BLaER1 treated with 17β-estradiol and CSF1 and Interleukin-3, amounts not matched to agents 10 nM and 100 nM (cell line): ENCODE measurements at regions not wholly inside any gene's neighbourhood (a gene's known extent, or its start where the extent isn't known, plus 50 kb on each side); places are given as distances from the start of the nearest gene placed in this dataset.
A peak's percentile ranks its signal among the peaks of the same experiment; 100 is the strongest.
"Not testable (repeated sequence)": the region's sequence is repeated elsewhere in the genome, so short reads cannot be mapped to it uniquely, and the experiment has no call there.

ENCODE experiments used
- H3K27ac ChIP-seq, 11 experiments: shearing (Covaris generic); formaldehyde crosslinking; 2 replicates each; pipeline ENCODE4 v1.8.1; 2022
- H3K27me3 ChIP-seq, 11 experiments: shearing (Covaris generic); formaldehyde crosslinking; 2 replicates each; pipeline ENCODE4 v1.8.1; 2022
- H3K36me3 ChIP-seq, 11 experiments: shearing (Covaris generic); formaldehyde crosslinking; 2 replicates each; pipeline ENCODE4 v1.8.1; 2022
- H3K4me1 ChIP-seq, 10 experiments: shearing (Covaris generic); formaldehyde crosslinking; 2 replicates each; pipeline ENCODE4 v1.8.1; 2022
- H3K4me2 ChIP-seq, 11 experiments: shearing (Covaris generic); formaldehyde crosslinking; 2 replicates each; pipeline ENCODE4 v1.8.1; 2022
- H3K4me3 ChIP-seq, 10 experiments: shearing (Covaris generic); formaldehyde crosslinking; 2 replicates each; pipeline ENCODE4 v1.8.1; 2022
- H3K9ac ChIP-seq, 11 experiments: shearing (Covaris generic); formaldehyde crosslinking; 2 replicates each; pipeline ENCODE4 v1.8.1; 2022
- H3K9me3 ChIP-seq, 11 experiments: shearing (Covaris generic); formaldehyde crosslinking; replicated peaks in 1 of 11; 2 replicates each; pipeline ENCODE4 v1.8.1; 2022
- H4K20me1 ChIP-seq, 11 experiments: shearing (Covaris generic); formaldehyde crosslinking; 2 replicates each; pipeline ENCODE4 v1.8.1; 2022
- Cebpa-rat ChIP-seq, 11 experiments: shearing (Covaris generic); IDR thresholded peaks; 2 replicates each; pipeline ENCODE4 v1.8.1; 2022

DNA sequence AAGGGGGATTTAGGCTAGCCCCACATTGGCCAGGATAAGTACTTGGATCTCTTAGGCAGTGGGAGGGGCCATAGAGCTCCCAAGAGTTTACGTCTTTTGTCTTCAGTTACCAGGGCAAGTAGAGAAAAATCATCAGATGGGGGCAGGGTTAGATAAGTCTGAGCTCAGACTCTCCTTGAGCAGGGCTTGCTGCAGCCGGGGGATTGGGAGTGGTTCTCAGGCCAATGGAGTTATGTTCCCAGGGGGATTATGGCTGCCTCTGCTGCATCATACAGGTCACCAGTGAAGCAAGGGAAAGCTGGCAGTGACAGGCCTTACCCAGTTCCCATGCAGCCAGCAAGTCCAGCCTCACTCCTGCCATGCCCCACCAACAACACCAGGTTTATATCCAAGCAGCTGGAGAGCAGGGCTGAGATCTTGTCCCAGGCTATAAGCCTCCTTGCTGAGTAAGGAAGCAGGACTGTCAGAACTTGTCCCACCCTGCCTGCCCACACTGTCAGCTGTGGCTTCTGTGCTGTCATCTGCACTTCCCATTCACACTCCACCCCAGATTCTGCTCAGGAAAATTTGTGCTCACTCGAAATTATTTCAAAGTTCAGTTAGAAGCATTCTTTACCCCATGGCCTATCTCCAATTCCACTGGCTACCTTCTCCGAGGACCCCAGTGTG lies 215.3 kb downstream of the FAM43A start:
- Histone ChIP-seq H3K4me1 (peaks cover 14 to 36% (median 16%) of the 10 kb centered on the region in 10 experiments), H3K9me3 (peaks cover 24 to 46% (median 39%) of the 10 kb centered on the region in 11 experiments), H3K36me3 (no peaks in the 10 kb centered on the region), H3K4me3 (no peak overlapping the region), H3K27me3 (no peaks in the 10 kb centered on the region), H4K20me1 (no peaks in the 10 kb centered on the region), H3K27ac (no peak overlapping the region), H3K4me2 (peak overlapping the region; percentile 16 to 75 (median 30); a peak in 19 of 22 replicates), H3K9ac (no peak overlapping the region)
- no peak for TF ChIP-seq Cebpa-rat (IDR thresholded peaks at IDR 0.05)

DNA sequence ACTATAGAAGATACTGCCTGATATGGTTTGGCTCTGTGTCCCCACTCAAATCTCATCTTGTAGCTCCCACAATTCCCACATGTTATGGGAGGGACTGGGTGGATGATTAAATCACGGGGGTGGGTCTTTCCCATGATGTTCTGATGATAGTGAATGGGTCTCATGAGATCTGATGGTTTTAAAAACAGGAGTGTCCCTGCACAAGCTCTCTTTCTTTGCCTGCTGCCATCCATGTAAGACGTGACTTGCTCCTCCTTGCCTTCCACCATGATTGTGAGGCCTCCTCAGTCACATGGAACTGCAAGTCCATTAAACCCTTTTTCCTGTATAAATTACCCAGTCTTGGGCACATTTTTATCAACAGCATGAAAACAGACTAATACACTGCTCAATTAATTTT lies 217.8 kb downstream of the FAM43A start:
- Histone ChIP-seq H3K9me3 (peaks cover 24 to 46% (median 39%) of the 10 kb centered on the region in 11 experiments), H3K4me1 (peaks cover 23 to 34% (median 32%) of the 10 kb centered on the region in 10 experiments)
- H3K9ac ChIP-seq, H3K36me3 ChIP-seq, H3K4me3 ChIP-seq, H4K20me1 ChIP-seq, H3K27ac ChIP-seq, H3K4me2 ChIP-seq, H3K27me3 ChIP-seq: not testable (repeated sequence)

DNA sequence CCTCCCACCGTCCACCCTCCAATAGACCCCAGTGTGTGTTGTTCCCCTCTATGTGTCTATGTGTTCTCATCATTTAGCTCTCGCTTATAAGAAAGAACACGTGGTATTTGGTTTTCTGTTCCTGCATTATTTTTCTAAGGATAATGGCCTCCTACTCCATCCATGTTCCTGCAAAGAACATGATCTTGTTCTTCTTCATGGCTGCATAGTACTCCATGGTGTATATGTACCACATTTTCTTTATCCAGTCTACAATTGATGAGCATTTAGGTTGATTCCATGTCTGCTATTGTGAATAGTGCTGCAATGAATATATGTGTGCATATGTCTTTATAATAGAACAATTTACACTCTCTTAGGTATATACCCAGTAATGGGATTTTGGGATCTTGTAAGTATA lies 219.3 kb downstream of the FAM43A start:
- H4K20me1 ChIP-seq, H3K9ac ChIP-seq, H3K27me3 ChIP-seq, H3K4me3 ChIP-seq, H3K4me2 ChIP-seq, H3K27ac ChIP-seq, H3K36me3 ChIP-seq: not testable (repeated sequence)
- Histone ChIP-seq H3K4me1 (peaks cover 23 to 34% (median 32%) of the 10 kb centered on the region in 10 experiments), H3K9me3 (peaks cover 17 to 39% (median 27%) of the 10 kb centered on the region in 11 experiments)

DNA sequence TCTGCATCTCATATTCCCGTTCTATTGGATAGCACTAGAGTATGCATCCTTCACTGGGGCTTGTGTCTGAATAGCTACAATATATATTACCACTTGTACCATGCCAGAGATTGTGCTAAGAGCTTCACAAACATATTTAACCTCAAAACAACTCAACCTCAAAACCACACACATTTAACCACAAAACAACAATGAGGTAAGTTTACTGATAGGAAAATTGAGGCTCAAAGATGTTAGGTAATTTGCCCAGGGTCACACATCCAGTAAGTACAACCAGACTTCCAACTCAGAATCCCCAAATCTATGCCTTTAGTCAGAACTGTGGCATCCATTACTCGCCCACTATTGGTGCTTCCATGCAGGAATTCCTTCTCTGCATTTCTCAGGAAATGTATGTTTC lies 220.0 kb downstream of the FAM43A start:
- H3K4me2 ChIP-seq, result peak overlapping the region in 8 of 11 experiments; percentile 3 to 77 (median 17); a peak in 6 of 22 replicates

DNA sequence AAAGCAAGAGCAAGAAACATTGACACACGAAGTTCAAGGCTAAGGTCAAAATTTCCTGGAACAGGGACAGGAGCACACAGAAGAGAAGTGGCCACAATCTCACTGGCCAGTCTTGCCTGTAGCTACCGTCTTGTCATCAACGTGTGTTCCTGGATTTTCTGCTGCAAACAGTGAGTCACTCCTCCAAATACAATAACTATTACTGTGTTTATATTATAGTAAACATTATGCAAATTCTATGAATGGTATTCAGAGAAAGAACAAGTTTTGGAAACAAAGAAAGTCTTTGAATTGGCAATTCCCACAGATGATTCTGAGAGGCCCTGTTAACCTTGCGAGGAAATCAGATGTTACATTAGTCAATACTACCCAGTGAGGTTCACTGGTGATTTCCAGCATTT lies 220.5 kb downstream of the FAM43A start:
- Histone ChIP-seq H3K27ac (no peak overlapping the region), H3K36me3 (no peaks in the 10 kb centered on the region), H3K4me2 (peak overlapping the region in 4 of 11 experiments; percentile 23 to 77 (median 46); a peak in 7 of 22 replicates), H4K20me1 (no peaks in the 10 kb centered on the region), H3K4me3 (no peak overlapping the region), H3K9me3 (peaks cover 17 to 34% (median 19%) of the 10 kb centered on the region in 11 experiments), H3K27me3 (no peaks in the 10 kb centered on the region), H3K9ac (no peak overlapping the region), H3K4me1 (peaks cover 22 to 35% (median 30%) of the 10 kb centered on the region in 10 experiments)
- TF ChIP-seq Cebpa-rat (IDR thresholded peaks at IDR 0.05), result no peak

More for the DNA sequence above, 220.0 kb downstream of the FAM43A start:
- peaks cover 17 to 36% (median 20%) of the 10 kb centered on the region in 11 experiments for H3K9me3 ChIP-seq
- no peaks in the 10 kb centered on the region for H4K20me1 ChIP-seq
- H3K4me3 ChIP-seq, result no peak overlapping the region
- no peaks in the 10 kb centered on the region for H3K36me3 ChIP-seq
- H3K27ac ChIP-seq, result no peak overlapping the region
- H3K27me3 ChIP-seq, result no peaks in the 10 kb centered on the region
- no peak for TF ChIP-seq Cebpa-rat (IDR thresholded peaks at IDR 0.05)
- no peak overlapping the region for H3K9ac ChIP-seq
- H3K4me1 ChIP-seq, result peaks cover 23 to 37% (median 32%) of the 10 kb centered on the region in 10 experiments

DNA sequence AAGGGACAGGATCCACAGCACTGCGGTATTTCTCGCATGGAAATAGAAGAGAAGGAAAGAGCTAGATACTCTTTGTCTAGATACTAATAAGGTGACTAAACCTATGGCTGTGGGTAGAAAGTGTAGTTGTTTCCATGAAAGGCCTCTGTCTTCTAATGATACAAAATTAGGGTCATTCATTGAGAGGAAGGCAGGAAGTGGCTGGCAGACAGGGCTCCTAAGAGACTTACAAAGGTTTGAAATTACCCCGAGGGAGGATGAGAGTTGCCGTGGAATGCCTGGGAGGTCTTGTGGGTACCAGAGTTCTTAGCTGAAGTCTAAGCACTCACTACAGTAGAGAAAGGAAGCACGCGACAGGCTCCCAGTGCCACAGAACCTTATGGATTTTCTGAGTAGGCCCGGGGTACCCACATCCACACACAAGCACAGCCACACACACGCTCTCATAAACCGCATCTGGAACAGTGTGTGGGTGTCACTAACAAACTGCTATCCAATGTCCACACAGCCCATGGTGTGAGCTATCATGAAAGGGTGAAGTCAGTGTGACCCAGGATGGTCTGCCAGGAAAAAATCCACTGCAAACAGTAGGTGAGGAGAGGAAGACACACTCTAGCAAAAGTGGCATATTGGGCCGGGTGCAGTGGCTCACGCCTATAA lies 221.4 kb downstream of the FAM43A start:
- no peak for TF ChIP-seq Cebpa-rat (IDR thresholded peaks at IDR 0.05)
- H3K4me1 ChIP-seq, result peaks cover 16 to 34% (median 26%) of the 10 kb centered on the region in 10 experiments; a peak in 19 of 20 replicates
- H3K27me3 ChIP-seq, result no peaks in the 10 kb centered on the region
- peak overlapping the region in 2 of 11 experiments; percentile 0 to 11; a peak in 1 of 22 replicates for H3K27ac ChIP-seq
- H3K9me3 ChIP-seq, result peaks cover 17 to 34% (median 19%) of the 10 kb centered on the region in 11 experiments
- no peaks in the 10 kb centered on the region for H4K20me1 ChIP-seq
- no peak overlapping the region for H3K4me3 ChIP-seq
- no peaks in the 10 kb centered on the region for H3K36me3 ChIP-seq
- no peak overlapping the region for H3K9ac ChIP-seq
- H3K4me2 ChIP-seq, result peak overlapping the region; percentile 36 to 77 (median 54)

GRCh38 chr3:194907811-194908210 lies 222.1 kb downstream of the FAM43A start:
- peaks cover 14 to 31% (median 19%) of the 10 kb centered on the region in 11 experiments for H3K9me3 ChIP-seq
- TF ChIP-seq Cebpa-rat (IDR thresholded peaks at IDR 0.05), result no peak
- no peaks in the 10 kb centered on the region for H3K36me3 ChIP-seq
- no peak overlapping the region for H3K9ac ChIP-seq
- H3K4me1 ChIP-seq, result peaks cover 16 to 34% (median 26%) of the 10 kb centered on the region in 10 experiments; a peak in 19 of 20 replicates
- no peak overlapping the region for H3K27ac ChIP-seq
- no peaks in the 10 kb centered on the region for H3K27me3 ChIP-seq
- peak overlapping the region in 7 of 11 experiments; percentile 36 to 77 (median 55); a peak in 9 of 22 replicates for H3K4me2 ChIP-seq
- no peaks in the 10 kb centered on the region for H4K20me1 ChIP-seq
- no peak overlapping the region for H3K4me3 ChIP-seq

- Histone ChIP-seq H3K9ac (no peak overlapping the region), H3K36me3 (no peaks in the 10 kb centered on the region), H3K9me3 (peaks cover 11 to 28% (median 15%) of the 10 kb centered on the region in 11 experiments), H3K4me3 (no peak overlapping the region), H4K20me1 (no peaks in the 10 kb centered on the region), H3K27ac (no peak overlapping the region), H3K4me1 (peaks cover 16 to 34% (median 26%) of the 10 kb centered on the region in 10 experiments; a peak in 19 of 20 replicates), H3K27me3 (no peaks in the 10 kb centered on the region), H3K4me2 (no peak overlapping the region)
- no peak for TF ChIP-seq Cebpa-rat (IDR thresholded peaks at IDR 0.05)
These were observed 222.8 kb downstream of the FAM43A start for GRCh38 chr3:194908496-194908895.

DNA sequence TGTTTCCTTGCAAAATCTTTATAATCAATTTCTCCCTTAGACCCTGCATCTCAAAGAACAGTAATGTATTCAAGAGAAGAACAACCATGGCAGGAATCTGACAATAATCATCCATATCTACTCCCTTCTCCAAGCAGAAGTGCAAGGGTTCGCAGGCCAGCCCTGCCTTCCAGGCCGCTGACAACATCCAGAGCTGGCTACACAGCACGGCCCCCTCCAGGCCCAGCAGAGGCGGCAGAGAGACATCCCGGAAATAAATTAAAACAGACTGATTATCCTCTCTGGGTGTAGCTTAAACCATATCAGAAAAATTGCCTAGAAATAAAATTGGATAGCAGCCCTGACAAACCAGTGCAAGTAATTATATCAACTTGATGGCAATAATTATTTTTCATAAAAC lies 223.3 kb downstream of the FAM43A start:
- Histone ChIP-seq H3K27ac (no peak overlapping the region), H3K27me3 (no peaks in the 10 kb centered on the region), H3K4me1 (peaks cover 16 to 34% (median 26%) of the 10 kb centered on the region in 10 experiments; a peak in 19 of 20 replicates), H3K9me3 (peaks cover 6 to 23% (median 11%) of the 10 kb centered on the region in 11 experiments; a peak in 20 of 22 replicates), H4K20me1 (no peaks in the 10 kb centered on the region), H3K4me3 (no peak overlapping the region), H3K36me3 (no peaks in the 10 kb centered on the region), H3K4me2 (no peak overlapping the region), H3K9ac (no peak overlapping the region)
- TF ChIP-seq Cebpa-rat (IDR thresholded peaks at IDR 0.05), result no peak
